IMR-90 (cell line): ENCODE measurements at regions not wholly inside any gene's neighbourhood (a gene's known extent, or its start where the extent isn't known, plus 50 kb on each side); places are given as distances from the start of the nearest gene placed in this dataset.

Experiments
- ATAC-seq: fragments of 200-7000 bp; cut with Tn5 transposase; 2 replicates; pipeline ENCODE4 v1.9.1; 2020; ENCODE audit warnings: low read depth, mild to moderate bottlenecking, moderate library complexity
- BruUV-seq: library from RNA; stranded (reverse); fragments of 400-500 nt; replicated peaks from 2 replicates; lab custom pipeline; 2021; lab: Mats Ljungman, UMichigan
- CTCF ChIA-PET: fragments of 300-600 bp; formaldehyde crosslinking; extraction: SDS; loops from one replicate; lab custom pipeline; 2021; ENCODE audit warnings: antibody characterized with exemption; lab: Yijun Ruan, JAX
- POLR2A ChIA-PET: fragments of 300-600 bp; sonication (Branson Sonifier 250); formaldehyde crosslinking; loops from one replicate; lab custom pipeline; 2022; ENCODE audit warnings: antibody characterized with exemption; ENCODE audit not compliant: unreplicated experiment; lab: Charles Lee
- DNase-seq: peaks from one replicate; pipeline ENCODE4 v3.0.0; 2013
- H2AFZ ChIP-seq: replicated peaks from 2 replicates; pipeline ENCODE3; 2013; ENCODE audit warnings: low read length, mild to moderate bottlenecking; ENCODE audit not compliant: poor library complexity
- H2AK5ac ChIP-seq: 2 replicates; pipeline ENCODE4 v1.6.1; 2013; ENCODE audit warnings: low read depth, low read length, inconsistent platforms
- H2AK9ac ChIP-seq: replicated peaks from 2 replicates; pipeline ENCODE3; 2013; ENCODE audit warnings: mild to moderate bottlenecking, low read depth, low read length, moderate library complexity; ENCODE audit not compliant: poor library complexity
- H2BK120ac ChIP-seq: 2 replicates; pipeline ENCODE4 v1.6.1; 2013; ENCODE audit warnings: low read depth, low read length, inconsistent platforms
- H2BK15ac ChIP-seq: 3 replicates; pipeline ENCODE4 v1.6.1; 2013; ENCODE audit warnings: low read depth, low read length, inconsistent platforms
- H2BK20ac ChIP-seq: 2 replicates; pipeline ENCODE4 v1.6.1; 2013; ENCODE audit warnings: low read depth, mild to moderate bottlenecking, inconsistent platforms, low read length, moderate library complexity
- H2BK5ac ChIP-seq: 2 replicates; pipeline ENCODE4 v1.6.1; 2013; ENCODE audit warnings: mild to moderate bottlenecking, low read depth, low read length, inconsistent platforms; ENCODE audit not compliant: poor library complexity, severe bottlenecking
- H3K14ac ChIP-seq: replicated peaks from 2 replicates; pipeline ENCODE4 v1.6.1; 2013; ENCODE audit warnings: low read depth, low read length, inconsistent platforms
- H3K18ac ChIP-seq: 2 replicates; pipeline ENCODE4 v1.6.1; 2013; ENCODE audit warnings: low read depth, low read length, control low read depth
- H3K23ac ChIP-seq: 2 replicates; pipeline ENCODE4 v1.6.1; 2013; ENCODE audit warnings: low read depth, low read length, inconsistent platforms
- H3K27ac ChIP-seq: 2 replicates; pipeline ENCODE4 v1.5.1; 2013; ENCODE audit warnings: mild to moderate bottlenecking, control low read depth, low read length; ENCODE audit not compliant: insufficient read depth
- H3K27me3 ChIP-seq: 2 replicates; pipeline ENCODE4 v1.6.1; 2013; ENCODE audit warnings: low read length; ENCODE audit not compliant: control insufficient read depth, insufficient read depth
- H3K36me3 ChIP-seq: 2 replicates; pipeline ENCODE4 v1.6.1; 2013; ENCODE audit warnings: low read length, mixed read lengths; ENCODE audit not compliant: control insufficient read depth, insufficient read depth
- H3K4ac ChIP-seq: 2 replicates; pipeline ENCODE4 v1.6.1; 2013; ENCODE audit warnings: low read depth, low read length, inconsistent platforms
- H3K4me1 ChIP-seq: 2 replicates; pipeline ENCODE4 v1.6.1; 2013; ENCODE audit warnings: low read length, mixed read lengths; ENCODE audit not compliant: control insufficient read depth, insufficient read depth
- H3K4me2 ChIP-seq: 2 replicates; pipeline ENCODE4 v1.6.1; 2013; ENCODE audit warnings: low read depth, mild to moderate bottlenecking, control low read depth, low read length, moderate library complexity
- H3K4me3 ChIP-seq: 2 replicates; pipeline ENCODE4 v1.5.1; 2013; ENCODE audit warnings: low read depth, mild to moderate bottlenecking, control low read depth, low read length, moderate library complexity; ENCODE audit not compliant: insufficient read depth
- H3K56ac ChIP-seq: 2 replicates; pipeline ENCODE4 v1.6.1; 2013; ENCODE audit warnings: low read length, inconsistent platforms; ENCODE audit not compliant: insufficient read depth; ENCODE audit errors: extremely low read depth
- H3K79me1 ChIP-seq, 2 experiments: 2 replicates each; pipeline ENCODE4 v1.6.1; 2013; ENCODE audit warnings: low read length in 2 of 2, inconsistent platforms in 1 of 2, low read depth in 1 of 2
- H3K9ac ChIP-seq: 2 replicates; pipeline ENCODE4 v1.6.1; 2013; ENCODE audit warnings: low read depth, low read length, control low read depth
- H3K9me1 ChIP-seq: 2 replicates; pipeline ENCODE4 v1.6.1; 2013; ENCODE audit warnings: low read length, inconsistent platforms; ENCODE audit not compliant: insufficient read depth
- H3K9me3 ChIP-seq: 2 replicates; pipeline ENCODE4 v1.6.1; 2013; ENCODE audit warnings: low read length; ENCODE audit not compliant: control insufficient read depth, insufficient read depth
- H4K20me1 ChIP-seq: 2 replicates; pipeline ENCODE4 v1.6.1; 2013; ENCODE audit warnings: low read length, inconsistent platforms; ENCODE audit not compliant: insufficient read depth
- H4K5ac ChIP-seq: 2 replicates; pipeline ENCODE4 v1.6.1; 2013; ENCODE audit warnings: mild to moderate bottlenecking, low read depth, low read length, control low read depth
- H4K8ac ChIP-seq, 2 experiments: 2 replicates each; pipeline ENCODE4 v1.6.1; 2013; ENCODE audit warnings: low read depth in 2 of 2, low read length in 2 of 2, control low read depth in 1 of 2, inconsistent platforms in 1 of 2
- H4K91ac ChIP-seq: 2 replicates; pipeline ENCODE4 v1.6.1; 2013; ENCODE audit warnings: low read depth, low read length, inconsistent platforms; ENCODE audit not compliant: insufficient read depth
- CEBPB ChIP-seq: IDR thresholded peaks from 2 replicates; pipeline ENCODE4 v1.6.1; 2012; ENCODE audit warnings: low read depth, low read length, improper control_type of control experiment
- CTCF ChIP-seq: conservative IDR thresholded peaks from 2 replicates; pipeline ENCODE4 v1.5.1; 2012; ENCODE audit warnings: mild to moderate bottlenecking, low read depth, low read length, improper control_type of control experiment
- FOS ChIP-seq: fragments of 150-350 bp; IDR thresholded peaks from 2 replicates; pipeline ENCODE4 v1.6.1; 2016; ENCODE audit warnings: low read depth, low read length
- MAZ ChIP-seq: IDR thresholded peaks from 2 replicates; pipeline ENCODE4 v1.6.1; 2012; ENCODE audit warnings: low read depth, mild to moderate bottlenecking, low read length, improper control_type of control experiment, moderate library complexity, borderline replicate concordance
- NFE2L2 ChIP-seq: fragments of 150-350 bp; IDR thresholded peaks from 2 replicates; pipeline ENCODE4 v1.6.1; 2016; ENCODE audit warnings: low read depth, mild to moderate bottlenecking, low read length
- RAD21 ChIP-seq: IDR thresholded peaks from 2 replicates; pipeline ENCODE4 v1.6.1; 2012; ENCODE audit warnings: low read length, improper control_type of control experiment
- RCOR1 ChIP-seq: IDR thresholded peaks from 2 replicates; pipeline ENCODE4 v1.6.1; 2012; ENCODE audit warnings: mild to moderate bottlenecking, low read length, improper control_type of control experiment; ENCODE audit not compliant: insufficient replicate concordance
- RFX5 ChIP-seq: IDR thresholded peaks from 2 replicates; pipeline ENCODE4 v1.8.0; 2012; ENCODE audit warnings: low read depth, mild to moderate bottlenecking, low read length, moderate library complexity
- USF2 ChIP-seq: fragments of 150-350 bp; IDR thresholded peaks from 2 replicates; pipeline ENCODE4 v1.6.1; 2017; ENCODE audit warnings: mild to moderate bottlenecking, antibody characterized with exemption, low read length, low read depth
- WGBS, 2 experiments: methylation state at CpG; one replicate each; pipeline versions ENCODE4 v1.1.5 to v1.1.7; 2013; ENCODE audit warnings: missing lambda C conversion rate in 2 of 2; ENCODE audit not compliant: insufficient read length in 1 of 2; ENCODE audit errors: extremely low coverage in 2 of 2; 5-methylcytosine and 5-hydroxymethylcytosine counted together
- dilution Hi-C: fragments of 300-500 bp; cut with HindIII; formaldehyde crosslinking; loops from one replicate; pipeline ENCODE4 v1.14.3; 2018; ENCODE audit warnings: low sequenced_read_pairs; ENCODE audit not compliant: unreplicated experiment
- in situ Hi-C: fragments of 300-500 bp; cut with MboI; formaldehyde crosslinking; loops from 3 replicates; pipeline ENCODE4 v1.14.3; 2019; ENCODE audit warnings: low sequenced_read_pairs, inconsistent platforms, mixed read lengths
- intact Hi-C: fragments of 100-400 bp; cut with micrococcal nuclease; formaldehyde crosslinking; loops from 2 replicates; pipeline ENCODE4 v1.10.0; 2022

GRCh38 chr5:38782180-38782835 lies 63.5 kb upstream of the OSMR start (continued):
- TF ChIP-seq NFE2L2 (no peak), RFX5 (no peak)

- peak; percentile 95 for DNase-seq
- no peak overlapping the region for H3K14ac ChIP-seq
- H3K4me1 ChIP-seq: peaks cover 9% of the 10 kb centered on the region
- dilution Hi-C loops (no loop called here), in situ Hi-C loops (no loop called here), intact Hi-C loops (loop anchor here (1.0 to 2.0 kb wide), 2 partner anchors 18 to 23 kb away; no protein-coding TSS in a partner anchor)
- peak overlapping the region; percentile 59 for H2BK5ac ChIP-seq
- no peak overlapping the region for H4K91ac ChIP-seq
- H3K27me3 ChIP-seq: no peaks in the 10 kb centered on the region
- peak overlapping the region; percentile 43 for H2BK120ac ChIP-seq
- CTCF ChIA-PET: interaction anchor here (1.0 to 2.3 kb wide), 5 partner anchors 10 to 341 kb away, joined by 3 to 8 read pairs (median 5); no protein-coding TSS in a partner anchor
- no peak overlapping the region for H3K9ac ChIP-seq
- peak overlapping the region; percentile 4 for H3K4me2 ChIP-seq
- H2AK5ac ChIP-seq: no peak overlapping the region
- H2AK9ac ChIP-seq: no peak overlapping the region
- H3K56ac ChIP-seq: no peak overlapping the region; the same call in 1 of the 2 replicates
- peak overlapping the region in 1 of 2 experiments; percentile 2; a peak in 1 of 4 replicates for H4K8ac ChIP-seq
- H3K4ac ChIP-seq: peak overlapping the region; percentile 69; the same call in 1 of the 2 replicates
- peaks cover 4% of the 10 kb centered on the region for H3K9me3 ChIP-seq
- H3K27ac ChIP-seq: peak overlapping the region; percentile 64; the same call in 1 of the 2 replicates
- H3K9me1 ChIP-seq: peaks cover 3% of the 10 kb centered on the region; the same call in 1 of the 2 replicates
- no peaks in the 10 kb centered on the region; the same call in 1 of the 2 replicates for H4K20me1 ChIP-seq
- TF ChIP-seq FOS: peak; percentile 67; the same call in 1 of the 2 replicates
- peak; percentile 15; the same call in 1 of the 2 replicates for TF ChIP-seq CTCF
- peak; percentile 54; the same call in 1 of the 2 replicates for TF ChIP-seq CEBPB
- TF ChIP-seq RCOR1: peak; percentile 23
- TF ChIP-seq RAD21: no peak
- TF ChIP-seq MAZ: no peak
- TF ChIP-seq USF2: no peak
- H2BK20ac ChIP-seq: peak overlapping the region; percentile 16
- POLR2A ChIA-PET: interaction anchor here (1.4 kb wide), 1 partner anchor 25 kb away, joined by 3 read pairs; no protein-coding TSS in a partner anchor
- no peak overlapping the region; the same call in 1 of the 2 replicates for H4K5ac ChIP-seq
- no peak overlapping the region for H3K4me3 ChIP-seq
- peak; percentile 92 for ATAC-seq
- H2BK15ac ChIP-seq: peak overlapping the region; percentile 49; the same call in 1 of the 3 replicates
- H2AFZ ChIP-seq: no peak overlapping the region
- no peaks in the 10 kb centered on the region for H3K36me3 ChIP-seq
- H3K79me1 ChIP-seq: no peaks in the 10 kb centered on the region
- no TSS peak for BruUV-seq
- H3K23ac ChIP-seq: no peak overlapping the region
- WGBS, 2 experiments: no CpG with 5 or more reads among the region's 2 CpGs
- peak overlapping the region; percentile 5; the same call in 1 of the 2 replicates for H3K18ac ChIP-seq
Measured at GRCh38 chr5:38783011-38783561, 62.7 kb upstream of the OSMR start.
